H1 (cell line): ENCODE measurements at regions not wholly inside any gene's neighbourhood (a gene's known extent, or its start where the extent isn't known, plus 50 kb on each side); places are given as distances from the start of the nearest gene placed in this dataset.

Experiments
- CTCF ChIA-PET: fragments of 300-600 bp; sonication (Branson Sonifier 250); formaldehyde crosslinking; loops from one replicate; lab custom pipeline; 2021; ENCODE audit not compliant: partially characterized antibody; lab: Charles Lee
- POLR2A ChIA-PET: fragments of 300-600 bp; sonication (Branson Sonifier 250); formaldehyde crosslinking; loops from one replicate; lab custom pipeline; 2021; ENCODE audit warnings: inconsistent platforms; ENCODE audit not compliant: partially characterized antibody; lab: Charles Lee
- DNase-seq, 2 experiments: peaks; one replicate each; pipeline versions ENCODE4 v3.0.0 to v3.0.0-alpha.2; 2010 to 2022; ENCODE audit warnings: low spot score in 2 of 2, low read depth in 1 of 2, mixed read lengths in 1 of 2
- FAIRE-seq: peaks from 2 replicates; lab custom pipeline; 2011; peaks lifted over from hg19 to GRCh38; lab: Jason Lieb, UNC
- H2AFZ ChIP-seq: 2 replicates; pipeline ENCODE4 v1.8.1; 2012; ENCODE audit warnings: low read length, inconsistent platforms
- H2AK5ac ChIP-seq: 2 replicates; pipeline ENCODE4 v1.6.1; 2013; ENCODE audit warnings: low read depth, low read length
- H2BK120ac ChIP-seq: replicated peaks from 2 replicates; pipeline ENCODE3; 2013; ENCODE audit warnings: low read depth, low read length, inconsistent platforms
- H2BK12ac ChIP-seq: 2 replicates; pipeline ENCODE4 v1.6.1; 2013; ENCODE audit warnings: low read depth, low read length
- H2BK15ac ChIP-seq: 2 replicates; pipeline ENCODE4 v1.6.1; 2013; ENCODE audit warnings: low read length
- H2BK20ac ChIP-seq: 2 replicates; pipeline ENCODE4 v1.6.1; 2013; ENCODE audit warnings: low read length
- H2BK5ac ChIP-seq: 2 replicates; pipeline ENCODE4 v1.6.1; 2013; ENCODE audit warnings: low read depth, low read length
- H3K14ac ChIP-seq: 2 replicates; pipeline ENCODE4 v1.6.1; 2013; ENCODE audit warnings: inconsistent platforms; ENCODE audit not compliant: insufficient read length
- H3K18ac ChIP-seq: 2 replicates; pipeline ENCODE4 v1.6.1; 2013; ENCODE audit warnings: low read length; ENCODE audit errors: extremely low read depth
- H3K23ac ChIP-seq: 2 replicates; pipeline ENCODE4 v1.6.1; 2013; ENCODE audit warnings: inconsistent platforms; ENCODE audit not compliant: insufficient read length
- H3K23me2 ChIP-seq: 2 replicates; pipeline ENCODE4 v1.6.1; 2013; ENCODE audit warnings: low read depth, low read length
- H3K27ac ChIP-seq: 2 replicates; pipeline ENCODE4 v1.6.1; 2011; ENCODE audit warnings: low read depth, low read length, inconsistent platforms
- H3K27me3 ChIP-seq, 4 experiments: replicated peaks in 1 of 4; 1 replicate in 1 of 4; 2 replicates in 3 of 4; pipeline versions ENCODE4 v1.6.1 to v1.8.1; 2011 to 2013; ENCODE audit warnings: low read length in 3 of 4, mild to moderate bottlenecking in 3 of 4, inconsistent platforms in 2 of 4, mixed read lengths in 2 of 4, moderate library complexity in 1 of 4; ENCODE audit not compliant: control insufficient read depth in 3 of 4, insufficient read depth in 3 of 4; ENCODE audit errors: extremely low read depth in 1 of 4
- H3K36me3 ChIP-seq, 4 experiments: 2 replicates each; pipeline versions ENCODE4 v1.6.1 to v1.8.1; 2011 to 2013; ENCODE audit warnings: mild to moderate bottlenecking in 4 of 4, low read length in 3 of 4, moderate library complexity in 2 of 4, control low read depth in 1 of 4, inconsistent platforms in 1 of 4; ENCODE audit not compliant: insufficient read depth in 4 of 4, control insufficient read depth in 2 of 4
- H3K4ac ChIP-seq: replicated peaks from 2 replicates; pipeline ENCODE3; 2013; ENCODE audit warnings: low read length, low read depth, mixed read lengths, inconsistent platforms; ENCODE audit not compliant: insufficient read length
- H3K4me1 ChIP-seq, 4 experiments: replicated peaks in 1 of 4; 1 replicate in 1 of 4; 2 replicates in 3 of 4; pipeline versions ENCODE4 v1.6.1 to v1.8.1; 2011 to 2013; ENCODE audit warnings: low read length in 3 of 4, inconsistent platforms in 2 of 4, mixed read lengths in 1 of 4; ENCODE audit not compliant: insufficient read depth in 4 of 4, control insufficient read depth in 3 of 4
- H3K4me2 ChIP-seq, 2 experiments: 2 replicates each; pipeline versions ENCODE4 v1.6.1 to v1.8.1; 2011 to 2013; ENCODE audit warnings: low read depth in 2 of 2, low read length in 2 of 2, control low read depth in 1 of 2, inconsistent platforms in 1 of 2, mild to moderate bottlenecking in 1 of 2; ENCODE audit not compliant: insufficient read depth in 1 of 2
- H3K4me3 ChIP-seq, 4 experiments: fragments of 200-600, 300-600 bp in 1 of 4; sonication (generic), shearing (Covaris generic), sonication (Bioruptor Twin) in 1 of 4; 2 replicates each; pipeline versions ENCODE4 v1.5.1 to v1.8.1; 2011 to 2016; ENCODE audit warnings: low read length in 4 of 4, low read depth in 3 of 4, control low read depth in 2 of 4, inconsistent platforms in 2 of 4, mild to moderate bottlenecking in 2 of 4, mixed read lengths in 1 of 4, moderate library complexity in 1 of 4; ENCODE audit not compliant: insufficient read depth in 2 of 4; ENCODE audit errors: extremely low read depth in 1 of 4
- H3K56ac ChIP-seq: replicated peaks from 2 replicates; pipeline ENCODE3; 2013; ENCODE audit warnings: low read depth, mild to moderate bottlenecking, mixed read lengths, low read length, inconsistent platforms; ENCODE audit not compliant: insufficient read length
- H3K79me1 ChIP-seq: 2 replicates; pipeline ENCODE4 v1.6.1; 2013; ENCODE audit warnings: low read depth, low read length, control low read depth
- H3K79me2 ChIP-seq, 2 experiments: 2 replicates each; pipeline versions ENCODE4 v1.6.1 to v1.8.1; 2012 to 2013; ENCODE audit warnings: low read length in 2 of 2, mild to moderate bottlenecking in 2 of 2, inconsistent platforms in 1 of 2; ENCODE audit not compliant: insufficient read depth in 2 of 2, control insufficient read depth in 1 of 2
- H3K9ac ChIP-seq, 4 experiments: replicated peaks in 1 of 4; 1 replicate in 1 of 4; 2 replicates in 3 of 4; pipeline versions ENCODE4 v1.6.1 to v1.8.1; 2011 to 2013; ENCODE audit warnings: low read depth in 3 of 4, low read length in 3 of 4, control low read depth in 2 of 4, mild to moderate bottlenecking in 2 of 4, moderate library complexity in 2 of 4, inconsistent platforms in 1 of 4; ENCODE audit errors: extremely low read depth in 1 of 4
- H3K9me3 ChIP-seq, 2 experiments: 2 replicates each; pipeline versions ENCODE4 v1.6.1 to v1.8.1; 2012 to 2013; ENCODE audit warnings: mild to moderate bottlenecking in 2 of 2, moderate library complexity in 2 of 2, control low read depth in 1 of 2, inconsistent platforms in 1 of 2, low read depth in 1 of 2, low read length in 1 of 2, mixed read lengths in 1 of 2; ENCODE audit not compliant: insufficient read depth in 2 of 2
- H4K20me1 ChIP-seq, 2 experiments: replicated peaks in 1 of 2; 2 replicates each; pipeline versions ENCODE3 to v1.8.1; 2011 to 2013; ENCODE audit warnings: inconsistent platforms in 2 of 2, low read length in 2 of 2, mild to moderate bottlenecking in 1 of 2; ENCODE audit not compliant: insufficient read depth in 2 of 2, control insufficient read depth in 1 of 2
- H4K5ac ChIP-seq: 2 replicates; pipeline ENCODE4 v1.6.1; 2013; ENCODE audit warnings: low read length, low read depth, mixed read lengths, inconsistent platforms; ENCODE audit not compliant: insufficient read length
- H4K8ac ChIP-seq: 2 replicates; pipeline ENCODE4 v1.8.0; 2013; ENCODE audit warnings: mild to moderate bottlenecking, moderate library complexity, low read length, inconsistent platforms; ENCODE audit not compliant: insufficient read depth; ENCODE audit errors: extremely low read depth
- H4K91ac ChIP-seq: replicated peaks from 2 replicates; pipeline ENCODE3; 2013; ENCODE audit warnings: low read length, mixed read lengths, inconsistent platforms; ENCODE audit not compliant: insufficient read length
- CEBPB ChIP-seq: IDR thresholded peaks from 2 replicates; pipeline ENCODE4 v1.6.1; 2012; ENCODE audit warnings: low read depth, low read length
- EGR1 ChIP-seq: IDR thresholded peaks from 2 replicates; pipeline ENCODE4 v1.6.1; 2011; ENCODE audit warnings: low read depth, low read length, borderline replicate concordance
- EZH2 ChIP-seq: fragments of 200-600 bp; sonication (generic); IDR thresholded peaks from 2 replicates; pipeline ENCODE4 v1.7.1; 2012; ENCODE audit warnings: low read depth, mild to moderate bottlenecking, moderate library complexity, low read length, inconsistent platforms; ENCODE audit not compliant: severe bottlenecking
- KDM1A ChIP-seq: fragments of 200-600, 300-600 bp; sonication (generic); IDR thresholded peaks from 2 replicates; pipeline ENCODE4 v1.7.1; 2016; ENCODE audit warnings: mild to moderate bottlenecking, low read length, borderline replicate concordance
- POU5F1 ChIP-seq: IDR thresholded peaks from 2 replicates; pipeline ENCODE4 v1.6.1; 2011; ENCODE audit warnings: low read depth, mild to moderate bottlenecking, low read length, moderate library complexity
- SIX5 ChIP-seq: IDR thresholded peaks from 2 replicates; pipeline ENCODE4 v1.6.1; 2011; ENCODE audit warnings: mild to moderate bottlenecking, low read depth, low read length
- TEAD4 ChIP-seq: IDR thresholded peaks from 2 replicates; pipeline ENCODE4 v1.6.1; 2012; ENCODE audit warnings: low read depth, low read length, inconsistent platforms, mixed read lengths
- YY1 ChIP-seq: IDR thresholded peaks from 2 replicates; pipeline ENCODE4 v1.6.1; 2011; ENCODE audit warnings: low read depth, mild to moderate bottlenecking, low read length
- WGBS, 2 experiments: shearing (Covaris generic) in 1 of 2; methylation state at CpG; one replicate each; pipeline versions ENCODE4 v1.1.6 to v1.1.7; 2013 to 2015; ENCODE audit warnings: low lambda C conversion rate in 2 of 2, mixed read lengths in 2 of 2, inconsistent platforms in 1 of 2, low coverage in 1 of 2, missing lambda C conversion rate in 1 of 2; ENCODE audit not compliant: insufficient replicate concordance in 2 of 2, insufficient coverage in 1 of 2, insufficient read length in 1 of 2; ENCODE audit errors: extremely low coverage in 1 of 2, missing lambda C conversion rate in 1 of 2; 5-methylcytosine and 5-hydroxymethylcytosine counted together
- TF ChIP-seq, protein P1 (sequence below): IDR thresholded peaks from 2 replicates; pipeline ENCODE4 v1.6.1; 2012; ENCODE audit warnings: inconsistent platforms
- TF ChIP-seq, protein P2 (sequence below): IDR thresholded peaks from 2 replicates; pipeline ENCODE4 v1.6.1; 2012; ENCODE audit warnings: inconsistent platforms

GRCh38 chr3:31482493-31483200 lies 50.1 kb upstream of the STT3B start:
- POLR2A ChIA-PET: no interaction called here
- H2BK15ac ChIP-seq: no peak overlapping the region

More at GRCh38 chr3:31482493-31483200, 50.1 kb upstream of the STT3B start:
- Histone ChIP-seq H2BK5ac (no peak overlapping the region), H4K5ac (no peak overlapping the region), H2AFZ (no peak overlapping the region), H4K20me1 (no peaks in the 10 kb centered on the region), H3K4me2 (no peak overlapping the region), H3K4me3 (no peak overlapping the region), H3K9me3 (no peaks in the 10 kb centered on the region; a peak in 1 of 4 replicates), H2BK12ac (no peak overlapping the region), H3K18ac (no peak overlapping the region), H2BK20ac (no peak overlapping the region), H4K91ac (no peak overlapping the region), H2BK120ac (no peak overlapping the region), H4K8ac (no peak overlapping the region), H3K79me1 (no peaks in the 10 kb centered on the region), H3K56ac (no peak overlapping the region), H3K79me2 (no peaks in the 10 kb centered on the region), H3K9ac (no peak overlapping the region), H3K27ac (no peak overlapping the region), H3K23ac (no peak overlapping the region), H3K27me3 (no peaks in the 10 kb centered on the region), H2AK5ac (no peak overlapping the region), H3K14ac (no peak overlapping the region), H3K4me1 (no peaks in the 10 kb centered on the region), H3K36me3 (no peaks in the 10 kb centered on the region), H3K4ac (no peak overlapping the region), H3K23me2 (no peaks in the 10 kb centered on the region)
- CTCF ChIA-PET: interaction anchor here (0.7 to 1.7 kb wide), 2 partner anchors 25 to 734 kb away, joined by 3 read pairs; no protein-coding TSS in a partner anchor
- TF ChIP-seq POU5F1: no peak
- TF ChIP-seq TEAD4: no peak
- no peak for TF ChIP-seq EGR1
- TF ChIP-seq, protein P1, sequence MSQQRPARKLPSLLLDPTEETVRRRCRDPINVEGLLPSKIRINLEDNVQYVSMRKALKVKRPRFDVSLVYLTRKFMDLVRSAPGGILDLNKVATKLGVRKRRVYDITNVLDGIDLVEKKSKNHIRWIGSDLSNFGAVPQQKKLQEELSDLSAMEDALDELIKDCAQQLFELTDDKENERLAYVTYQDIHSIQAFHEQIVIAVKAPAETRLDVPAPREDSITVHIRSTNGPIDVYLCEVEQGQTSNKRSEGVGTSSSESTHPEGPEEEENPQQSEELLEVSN: no peak
- no peak for TF ChIP-seq YY1
- TF ChIP-seq EZH2: no peak
- TF ChIP-seq KDM1A: no peak
- no peak for TF ChIP-seq SIX5
- TF ChIP-seq CEBPB: no peak
- TF ChIP-seq, protein P2, sequence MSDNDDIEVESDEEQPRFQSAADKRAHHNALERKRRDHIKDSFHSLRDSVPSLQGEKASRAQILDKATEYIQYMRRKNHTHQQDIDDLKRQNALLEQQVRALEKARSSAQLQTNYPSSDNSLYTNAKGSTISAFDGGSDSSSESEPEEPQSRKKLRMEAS: no peak
- WGBS, 2 experiments: 89% methylated on average over 3 of the region's 3 CpGs; no CpG with 5 or more reads in 1 of the 2 experiments
- no peak for FAIRE-seq
- no peak for DNase-seq
